Lung (tissue), 11 donors: ENCODE measurements at regions not wholly inside any gene's neighbourhood (a gene's known extent, or its start where the extent isn't known, plus 50 kb on each side); places are given as distances from the start of the nearest gene placed in this dataset.

Experiments
- ATAC-seq: fragments of 200-7000 bp; cut with Tn5 transposase; one replicate; pipeline ENCODE4 v1.9.1; 2020; ENCODE audit warnings: moderate number of reproducible peaks; ENCODE audit not compliant: insufficient read depth, low FRiP score
- DNase-seq, 3 donors: peaks; one replicate each; pipeline ENCODE4 v3.0.0-alpha.2; 2013 to 2017
- H3K27ac ChIP-seq, 2 donors: one replicate each; pipeline ENCODE4 v1.5.1; 2013; ENCODE audit warnings: mild to moderate bottlenecking in 2 of 2, moderate library complexity in 2 of 2, control low read depth in 1 of 2, inconsistent platforms in 1 of 2, low read depth in 1 of 2, low read length in 1 of 2
- H3K27me3 ChIP-seq, 3 donors: one replicate each; pipeline ENCODE4 v1.5.1; 2013; ENCODE audit warnings: low read length in 2 of 3; ENCODE audit not compliant: control insufficient read depth in 3 of 3, insufficient read depth in 3 of 3
- H3K36me3 ChIP-seq, 4 donors: one replicate each; pipeline ENCODE4 v1.5.1; 2013; ENCODE audit warnings: low read length in 4 of 4, mild to moderate bottlenecking in 1 of 4, moderate library complexity in 1 of 4; ENCODE audit not compliant: control insufficient read depth in 4 of 4, insufficient read depth in 4 of 4
- H3K4me1 ChIP-seq, 5 donors: one replicate each; pipeline ENCODE4 v1.5.1; 2013; ENCODE audit warnings: low read length in 5 of 5, mild to moderate bottlenecking in 2 of 5, moderate library complexity in 1 of 5; ENCODE audit not compliant: control insufficient read depth in 5 of 5, insufficient read depth in 5 of 5
- H3K4me3 ChIP-seq: one replicate; pipeline ENCODE4 v1.5.1; 2013; ENCODE audit warnings: mild to moderate bottlenecking, control low read depth, moderate library complexity
- H3K9ac ChIP-seq, 2 donors: one replicate each; pipeline ENCODE4 v1.5.1; 2013; ENCODE audit warnings: low read length in 2 of 2, control low read depth in 1 of 2; ENCODE audit not compliant: insufficient read depth in 1 of 2
- H3K9me3 ChIP-seq, 4 donors: one replicate each; pipeline ENCODE4 v1.5.1; 2013; ENCODE audit warnings: low read length in 3 of 4, mild to moderate bottlenecking in 1 of 4, moderate library complexity in 1 of 4; ENCODE audit not compliant: control insufficient read depth in 4 of 4, insufficient read depth in 3 of 4
- WGBS, 2 donors: extraction: QIAGEN DNeasy Blood & Tissue Kit; methylation state at CpG; one replicate each; pipeline ENCODE4 v1.1.7; 2013; 5-methylcytosine and 5-hydroxymethylcytosine counted together
- TF ChIP-seq, protein P1 (sequence below): IDR thresholded peaks from 2 replicates; pipeline ENCODE4 v1.5.1; 2012; ENCODE audit warnings: mild to moderate bottlenecking; ENCODE audit errors: control extremely low read depth, extremely low read depth
- donor health status: control.
- donor health status: control.
- donor health status: Bipolar disorder and iron deficiency.
- donor health status: healthy.
- donor health status: DM: yes; HTN: yes; CAD: no.

DNA sequence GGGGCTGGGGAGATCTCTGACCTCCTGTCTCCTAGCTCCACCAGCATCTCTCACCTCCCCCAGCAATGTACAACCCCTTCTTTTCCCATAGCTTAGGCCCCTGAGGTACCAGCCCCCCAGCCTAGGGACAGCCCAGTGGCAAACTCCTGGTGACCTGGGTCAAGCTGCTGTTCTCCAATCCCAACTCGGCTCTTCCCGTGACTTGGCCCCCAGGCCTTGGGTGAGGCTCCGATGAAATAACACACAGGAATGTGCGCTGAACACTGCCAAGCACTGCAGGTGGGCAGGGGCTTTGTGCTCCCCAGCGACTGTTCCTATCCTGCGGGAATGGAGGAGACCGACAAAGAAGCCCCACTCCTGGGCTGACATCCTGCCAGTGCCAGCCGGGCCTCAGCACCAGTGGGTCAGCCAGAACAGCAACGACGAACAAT lies 63.7 kb upstream of the AMZ2 start:
- ATAC-seq (no peak), DNase-seq (no peak)
- Histone ChIP-seq H3K9me3 (no peaks in the 10 kb centered on the region), H3K27me3 (peaks cover 0 to 7% (median 0%) of the 10 kb centered on the region in 3 donors), H3K27ac (no peak overlapping the region), H3K4me1 (no peaks in the 10 kb centered on the region), H3K9ac (no peak overlapping the region), H3K4me3 (no peak overlapping the region), H3K36me3 (no peaks in the 10 kb centered on the region)
- WGBS, 2 donors = 77 to 84% methylated on average over 10 of the region's 10 CpGs
- TF ChIP-seq, protein P1, sequence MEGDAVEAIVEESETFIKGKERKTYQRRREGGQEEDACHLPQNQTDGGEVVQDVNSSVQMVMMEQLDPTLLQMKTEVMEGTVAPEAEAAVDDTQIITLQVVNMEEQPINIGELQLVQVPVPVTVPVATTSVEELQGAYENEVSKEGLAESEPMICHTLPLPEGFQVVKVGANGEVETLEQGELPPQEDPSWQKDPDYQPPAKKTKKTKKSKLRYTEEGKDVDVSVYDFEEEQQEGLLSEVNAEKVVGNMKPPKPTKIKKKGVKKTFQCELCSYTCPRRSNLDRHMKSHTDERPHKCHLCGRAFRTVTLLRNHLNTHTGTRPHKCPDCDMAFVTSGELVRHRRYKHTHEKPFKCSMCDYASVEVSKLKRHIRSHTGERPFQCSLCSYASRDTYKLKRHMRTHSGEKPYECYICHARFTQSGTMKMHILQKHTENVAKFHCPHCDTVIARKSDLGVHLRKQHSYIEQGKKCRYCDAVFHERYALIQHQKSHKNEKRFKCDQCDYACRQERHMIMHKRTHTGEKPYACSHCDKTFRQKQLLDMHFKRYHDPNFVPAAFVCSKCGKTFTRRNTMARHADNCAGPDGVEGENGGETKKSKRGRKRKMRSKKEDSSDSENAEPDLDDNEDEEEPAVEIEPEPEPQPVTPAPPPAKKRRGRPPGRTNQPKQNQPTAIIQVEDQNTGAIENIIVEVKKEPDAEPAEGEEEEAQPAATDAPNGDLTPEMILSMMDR = no peak

DNA sequence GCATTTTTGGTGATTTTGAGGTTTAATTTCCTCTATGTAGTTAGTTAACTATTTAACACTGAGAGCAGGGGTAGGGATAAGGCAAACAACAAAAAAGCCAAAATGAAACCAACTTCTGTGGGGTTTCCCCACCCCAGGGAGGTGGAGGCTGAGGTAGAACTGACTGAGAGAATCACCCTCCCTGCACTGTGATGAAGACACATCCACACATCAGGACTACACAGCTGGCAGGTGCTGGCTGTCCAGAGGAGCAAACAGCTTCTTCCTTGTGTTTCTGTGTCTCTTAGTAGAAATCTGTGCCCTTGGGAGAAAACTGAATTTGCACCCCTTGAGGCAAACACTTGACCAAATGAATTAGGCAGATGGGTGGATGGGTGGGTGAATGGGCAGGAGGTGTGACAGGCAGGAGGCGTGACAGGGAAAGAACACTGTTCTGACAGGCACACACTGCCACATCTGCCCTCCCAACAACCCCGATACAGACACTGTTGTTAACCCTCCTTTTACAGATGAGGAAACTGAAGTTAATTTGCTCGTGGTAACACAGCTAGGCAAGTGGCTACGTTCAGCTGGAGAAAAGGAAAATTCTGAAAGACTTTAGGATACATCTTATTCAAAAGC lies 62.9 kb upstream of the AMZ2 start:
- ATAC-seq (no peak), DNase-seq (no peak)
- no peak overlapping the region for H3K4me3 ChIP-seq
- no peak overlapping the region for H3K27ac ChIP-seq
- no peaks in the 10 kb centered on the region for H3K4me1 ChIP-seq
- TF ChIP-seq, protein P1 = no peak
- H3K36me3 ChIP-seq = no peaks in the 10 kb centered on the region
- H3K9ac ChIP-seq = no peak overlapping the region
- peaks cover 0 to 11% (median 2%) of the 10 kb centered on the region in 3 donors for H3K27me3 ChIP-seq
- 87 to 88% methylated on average over 4 of the region's 4 CpGs for WGBS, 2 donors
- no peaks in the 10 kb centered on the region for H3K9me3 ChIP-seq

DNA sequence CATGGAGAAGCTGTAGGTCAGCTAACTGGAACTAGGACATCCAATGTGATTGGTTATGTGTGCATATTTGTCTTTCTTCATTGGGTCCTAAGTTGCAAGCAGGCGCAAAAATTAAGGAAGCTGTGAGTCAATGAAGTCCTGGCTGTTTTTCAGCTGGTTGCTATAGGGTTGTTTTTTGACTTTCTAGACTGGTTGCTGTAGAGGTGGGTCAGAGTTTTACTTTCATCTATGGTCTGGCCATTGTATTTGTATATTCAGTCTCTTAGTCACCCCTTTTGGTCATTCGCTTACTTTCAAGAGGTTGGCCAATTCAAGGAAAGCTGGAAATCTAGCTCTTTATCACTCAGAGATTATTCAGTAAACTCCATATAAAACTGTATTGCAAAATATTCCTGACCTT lies 62.0 kb upstream of the AMZ2 start:
- Histone ChIP-seq H3K36me3 (no peaks in the 10 kb centered on the region), H3K27ac (no peak overlapping the region), H3K9me3 (no peaks in the 10 kb centered on the region), H3K4me3 (no peak overlapping the region), H3K4me1 (no peaks in the 10 kb centered on the region), H3K27me3 (peaks cover 0 to 11% (median 7%) of the 10 kb centered on the region in 3 donors), H3K9ac (no peak overlapping the region)
- no peak for DNase-seq
- ATAC-seq = no peak
- WGBS, 2 donors = 94% methylated on average over 2 of the region's 2 CpGs
- TF ChIP-seq, protein P1 = no peak

DNA sequence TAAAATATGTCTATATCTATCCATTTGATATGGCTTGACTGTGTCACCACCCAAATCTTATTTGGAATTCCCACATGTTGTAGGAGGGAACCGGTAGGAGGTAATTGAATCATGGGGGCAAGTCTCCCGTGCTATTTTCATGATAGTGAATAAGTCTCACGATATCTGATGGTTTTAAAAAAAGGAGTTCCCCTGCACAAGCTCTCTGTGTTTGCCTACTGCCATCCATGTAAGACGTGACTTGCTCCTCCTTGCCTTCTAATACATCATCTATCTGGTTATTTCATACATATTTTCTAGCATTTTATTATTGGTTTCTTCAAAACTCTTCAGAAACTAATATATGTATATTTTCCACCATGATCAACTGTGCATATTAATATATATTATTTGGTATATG lies 57.3 kb upstream of the AMZ2 start:
- Histone ChIP-seq H3K27ac (no peak overlapping the region), H3K36me3 (no peaks in the 10 kb centered on the region), H3K4me3 (no peak overlapping the region), H3K4me1 (no peaks in the 10 kb centered on the region), H3K9me3 (no peaks in the 10 kb centered on the region), H3K27me3 (peaks cover 0 to 52% (median 23%) of the 10 kb centered on the region in 3 donors), H3K9ac (no peak overlapping the region)
- whole genome bisulfite sequencing, 2 donors = 91 to 95% methylated on average over 4 of the region's 4 CpGs
- ATAC-seq (no peak), DNase-seq (no peak)
- TF ChIP-seq, protein P1 = no peak
